ENCODE measurements at regions not wholly inside any gene's neighbourhood (a gene's known extent, or its start where the extent isn't known, plus 50 kb on each side); places are given as distances from the start of the nearest gene placed in this dataset.

- no peak for DNase-seq (ENCODE audit: low read depth)
Measured at GRCh38 chr2:128691526-128691925, 372.9 kb upstream of the HS6ST1 start.

- peak; percentile 5 for DNase-seq (ENCODE audit: low read depth)
Measured at GRCh38 chr2:128692895-128693742, 374.5 kb upstream of the HS6ST1 start.

GRCh38 chr2:128693743-128694029, 375.0 kb upstream of the HS6ST1 start:
- DNase-seq (ENCODE audit: low read depth), result no peak

- no peak for DNase-seq (ENCODE audit: low read depth)
Measured at GRCh38 chr2:128695646-128696220, 377.1 kb upstream of the HS6ST1 start.

- no peak for DNase-seq (ENCODE audit: low read depth)
Measured at GRCh38 chr2:128696421-128696820, 377.8 kb upstream of the HS6ST1 start.

- no peak for DNase-seq (ENCODE audit: low read depth)
Measured at GRCh38 chr2:128701418-128701817, 382.8 kb upstream of the HS6ST1 start.

- no peak for DNase-seq (ENCODE audit: low read depth)
Measured at GRCh38 chr2:128702616-128703015, 383.9 kb upstream of the HS6ST1 start.

GRCh38 chr2:128708106-128708816, 389.6 kb upstream of the HS6ST1 start:
- DNase-seq (ENCODE audit: low read depth), result no peak

GRCh38 chr2:128710242-128710641, 391.6 kb upstream of the HS6ST1 start:
- DNase-seq (ENCODE audit: low read depth), result no peak

- no peak for DNase-seq (ENCODE audit: low read depth)
Measured at GRCh38 chr2:128710729-128711128, 392.1 kb upstream of the HS6ST1 start.

GRCh38 chr2:128714285-128714684, 395.6 kb upstream of the HS6ST1 start:
- no peak for DNase-seq (ENCODE audit: low read depth)

- DNase-seq (ENCODE audit: low read depth), result no peak
Measured at GRCh38 chr2:128714851-128715312, 396.2 kb upstream of the HS6ST1 start.

GRCh38 chr2:128715360-128715759, 396.7 kb upstream of the HS6ST1 start:
- DNase-seq (ENCODE audit: low read depth), result no peak

GRCh38 chr2:128716299-128716721, 397.6 kb upstream of the HS6ST1 start:
- DNase-seq (ENCODE audit: low read depth), result no peak

GRCh38 chr2:128717758-128718710, 399.4 kb upstream of the HS6ST1 start:
- no peak for DNase-seq (ENCODE audit: low read depth)

- DNase-seq (ENCODE audit: low read depth), result peak; percentile 2
Measured at GRCh38 chr2:128720080-128721022, 401.7 kb upstream of the HS6ST1 start.

- no peak for DNase-seq (ENCODE audit: low read depth)
Measured at GRCh38 chr2:128721096-128721495, 402.4 kb upstream of the HS6ST1 start.

GRCh38 chr2:128722489-128722888, 403.8 kb upstream of the HS6ST1 start:
- no peak for DNase-seq (ENCODE audit: low read depth)

GRCh38 chr2:128724547-128724946, 405.9 kb upstream of the HS6ST1 start:
- DNase-seq (ENCODE audit: low read depth), result no peak

- no peak for DNase-seq (ENCODE audit: low read depth)
Measured at GRCh38 chr2:128724972-128725371, 406.3 kb upstream of the HS6ST1 start.

- DNase-seq (ENCODE audit: low read depth), result no peak
Measured at GRCh38 chr2:128726236-128726635, 407.6 kb upstream of the HS6ST1 start.
